ENCODE measurements at regions not wholly inside any gene's neighbourhood (a gene's known extent, or its start where the extent isn't known, plus 50 kb on each side); places are given as distances from the start of the nearest gene placed in this dataset.

DNA sequence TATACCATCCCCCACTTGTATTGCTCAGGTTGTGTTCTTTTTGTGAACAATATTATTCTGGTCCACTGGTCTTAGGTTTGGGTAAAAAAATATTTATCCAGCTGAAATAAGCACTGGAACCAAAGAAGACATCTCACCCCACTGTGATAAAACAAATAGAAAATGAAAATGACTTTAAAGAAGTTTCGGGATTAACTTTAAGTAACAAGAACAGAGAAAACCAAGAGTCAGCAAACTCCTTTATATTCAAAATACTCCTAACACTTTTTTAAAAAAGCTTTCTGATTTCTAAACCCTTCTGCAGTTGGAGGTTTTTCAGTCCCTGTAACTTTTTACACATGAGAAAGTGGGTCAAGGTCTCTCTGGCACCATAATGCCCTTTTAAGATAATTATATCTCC is 273.9 kb upstream of the CDH10 start:
- Mint-ChIP-seq H3K9me3 (no peaks in the 10 kb centered on the region), H3K27ac (no peak overlapping the region), H3K4me3 (no peak overlapping the region), H3K4me1 (no peaks in the 10 kb centered on the region), H3K27me3 (ENCODE audit: low read depth, poor library complexity) (peaks cover 3% of the 10 kb centered on the region), H3K36me3 (ENCODE audit: low read depth) (no peaks in the 10 kb centered on the region)
- no peak for DNase-seq
- TF ChIP-seq, protein P1, sequence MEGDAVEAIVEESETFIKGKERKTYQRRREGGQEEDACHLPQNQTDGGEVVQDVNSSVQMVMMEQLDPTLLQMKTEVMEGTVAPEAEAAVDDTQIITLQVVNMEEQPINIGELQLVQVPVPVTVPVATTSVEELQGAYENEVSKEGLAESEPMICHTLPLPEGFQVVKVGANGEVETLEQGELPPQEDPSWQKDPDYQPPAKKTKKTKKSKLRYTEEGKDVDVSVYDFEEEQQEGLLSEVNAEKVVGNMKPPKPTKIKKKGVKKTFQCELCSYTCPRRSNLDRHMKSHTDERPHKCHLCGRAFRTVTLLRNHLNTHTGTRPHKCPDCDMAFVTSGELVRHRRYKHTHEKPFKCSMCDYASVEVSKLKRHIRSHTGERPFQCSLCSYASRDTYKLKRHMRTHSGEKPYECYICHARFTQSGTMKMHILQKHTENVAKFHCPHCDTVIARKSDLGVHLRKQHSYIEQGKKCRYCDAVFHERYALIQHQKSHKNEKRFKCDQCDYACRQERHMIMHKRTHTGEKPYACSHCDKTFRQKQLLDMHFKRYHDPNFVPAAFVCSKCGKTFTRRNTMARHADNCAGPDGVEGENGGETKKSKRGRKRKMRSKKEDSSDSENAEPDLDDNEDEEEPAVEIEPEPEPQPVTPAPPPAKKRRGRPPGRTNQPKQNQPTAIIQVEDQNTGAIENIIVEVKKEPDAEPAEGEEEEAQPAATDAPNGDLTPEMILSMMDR (IDR thresholded peaks at IDR 0.05): no peak

DNA sequence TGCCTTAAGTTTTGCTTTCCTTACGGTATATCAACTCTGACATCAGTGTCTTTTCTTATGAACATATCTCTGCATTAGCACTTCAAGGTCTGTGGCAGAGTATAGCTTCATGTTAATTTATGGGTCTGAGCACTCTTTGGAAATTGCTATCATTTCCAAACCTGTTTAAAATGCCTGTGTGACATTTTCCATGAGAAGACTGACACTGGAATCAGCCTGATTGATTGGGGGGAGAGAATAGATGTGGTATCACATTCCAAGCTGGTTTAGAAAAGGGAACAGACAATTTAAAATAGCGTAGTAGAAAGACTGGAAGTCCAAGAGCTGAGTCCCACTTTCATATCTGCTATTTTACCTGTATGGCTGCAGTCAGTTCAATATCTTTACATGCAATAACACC is 272.1 kb upstream of the CDH10 start:
- Mint-ChIP-seq H3K9me3 (no peaks in the 10 kb centered on the region), H3K36me3 (ENCODE audit: low read depth) (no peaks in the 10 kb centered on the region), H3K27me3 (ENCODE audit: low read depth, poor library complexity) (peaks cover 3% of the 10 kb centered on the region), H3K4me3 (no peak overlapping the region), H3K27ac (no peak overlapping the region), H3K4me1 (no peaks in the 10 kb centered on the region)
- TF ChIP-seq, protein P1 (IDR thresholded peaks at IDR 0.05): no peak
- DNase-seq: no peak

- Mint-ChIP-seq H3K4me1 (no peaks in the 10 kb centered on the region), H3K27me3 (ENCODE audit: low read depth, poor library complexity) (no peaks in the 10 kb centered on the region), H3K27ac (no peak overlapping the region), H3K9me3 (no peaks in the 10 kb centered on the region), H3K4me3 (no peak overlapping the region), H3K36me3 (ENCODE audit: low read depth) (no peaks in the 10 kb centered on the region)
- no peak for DNase-seq
- TF ChIP-seq, protein P1 (IDR thresholded peaks at IDR 0.05): no peak
Observed at GRCh38 chr5:24909210-24909609, 264.4 kb upstream of the CDH10 start.

- Mint-ChIP-seq H3K27ac (no peak overlapping the region), H3K27me3 (ENCODE audit: low read depth, poor library complexity) (no peaks in the 10 kb centered on the region), H3K9me3 (no peaks in the 10 kb centered on the region), H3K4me3 (no peak overlapping the region), H3K4me1 (no peaks in the 10 kb centered on the region), H3K36me3 (ENCODE audit: low read depth) (no peaks in the 10 kb centered on the region)
- TF ChIP-seq, protein P1 (IDR thresholded peaks at IDR 0.05): no peak
- no peak for DNase-seq
Observed at GRCh38 chr5:24906689-24907088, 261.9 kb upstream of the CDH10 start.

DNA sequence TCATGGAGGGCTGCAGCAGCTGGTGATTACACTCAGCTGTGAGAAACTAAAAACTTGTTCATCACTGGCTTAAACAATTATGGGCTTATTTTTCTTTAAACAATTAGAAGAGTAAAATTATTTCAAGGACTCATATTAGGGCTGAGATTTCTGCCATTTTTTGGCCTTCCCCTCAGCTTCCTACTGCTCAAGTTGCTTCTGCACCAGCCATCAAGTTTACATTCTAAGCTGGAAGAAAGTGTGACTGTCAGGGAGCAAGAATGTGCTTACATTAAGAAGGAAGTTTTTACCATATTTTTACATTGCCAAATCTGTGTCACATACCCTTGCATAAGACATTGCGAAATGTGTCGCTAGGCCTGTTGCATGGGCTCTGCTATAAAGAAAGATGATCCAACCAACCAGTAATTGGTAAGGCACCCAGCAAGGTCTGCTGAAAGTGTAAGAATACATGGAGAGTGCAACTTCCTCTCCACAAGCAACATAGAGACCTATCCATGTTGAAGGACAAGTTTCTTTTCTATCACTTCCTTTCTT is 260.3 kb upstream of the CDH10 start:
- TF ChIP-seq, protein P1 (IDR thresholded peaks at IDR 0.05): no peak
- Mint-ChIP-seq H3K27me3 (ENCODE audit: low read depth, poor library complexity) (no peaks in the 10 kb centered on the region), H3K4me1 (no peaks in the 10 kb centered on the region), H3K9me3 (no peaks in the 10 kb centered on the region), H3K27ac (no peak overlapping the region), H3K36me3 (ENCODE audit: low read depth) (no peaks in the 10 kb centered on the region), H3K4me3 (no peak overlapping the region)
- no peak for DNase-seq

DNA sequence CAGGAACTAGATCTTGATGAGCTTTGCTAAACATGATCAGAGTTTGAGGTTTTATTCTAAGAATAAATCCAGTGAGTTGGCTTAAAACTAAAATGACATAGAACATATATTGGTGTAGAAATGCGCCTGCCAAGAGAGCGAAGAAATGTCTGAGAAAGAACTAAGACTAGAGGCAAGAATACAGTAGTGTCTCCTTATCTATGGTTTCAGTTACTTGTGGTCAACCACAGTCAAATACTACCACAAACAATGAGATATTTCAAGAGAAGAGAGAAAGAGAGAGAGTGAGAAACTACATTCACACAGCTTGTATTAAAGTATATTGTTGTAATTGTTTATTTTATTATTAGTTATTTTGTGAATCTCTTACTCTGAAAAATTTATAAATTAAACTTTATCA is 254.4 kb upstream of the CDH10 start:
- Mint-ChIP-seq H3K27ac (no peak overlapping the region), H3K36me3 (ENCODE audit: low read depth) (no peaks in the 10 kb centered on the region), H3K4me1 (no peaks in the 10 kb centered on the region), H3K4me3 (no peak overlapping the region), H3K9me3 (no peaks in the 10 kb centered on the region), H3K27me3 (ENCODE audit: low read depth, poor library complexity) (no peaks in the 10 kb centered on the region)
- DNase-seq: no peak
- TF ChIP-seq, protein P1 (IDR thresholded peaks at IDR 0.05): no peak
